Spleen (tissue), 11 donors: ENCODE measurements at regions not wholly inside any gene's neighbourhood (a gene's known extent, or its start where the extent isn't known, plus 50 kb on each side); places are given as distances from the start of the nearest gene placed in this dataset.

Experiments
- DNase-seq: peaks from one replicate; pipeline ENCODE4 v3.0.0-alpha.2; 2020
- H3K27ac ChIP-seq, 8 donors: fragments of 200-600 bp; sonication (generic) in 7 of 8; 1 replicate in 4 of 8; 2 replicates in 4 of 8; pipeline versions ENCODE4 v1.5.0 to v1.8.0; 2016 to 2021; ENCODE audit warnings: inconsistent platforms in 4 of 8, mild to moderate bottlenecking in 4 of 8, moderate library complexity in 1 of 8
- H3K27me3 ChIP-seq, 7 donors: fragments of 200-600 bp; sonication (generic) in 6 of 7; replicated peaks in 1 of 7; 1 replicate in 4 of 7; 2 replicates in 3 of 7; pipeline versions ENCODE4 v1.5.0 to v1.8.0; 2016 to 2021; ENCODE audit warnings: inconsistent platforms in 3 of 7, mild to moderate bottlenecking in 1 of 7
- H3K36me3 ChIP-seq, 6 donors: fragments of 200-600 bp; sonication (generic) in 5 of 6; 1 replicate in 4 of 6; 2 replicates in 2 of 6; pipeline versions ENCODE4 v1.5.0 to v1.8.0; 2016 to 2021; ENCODE audit warnings: inconsistent platforms in 2 of 6
- H3K4me1 ChIP-seq, 6 donors: fragments of 200-600 bp; sonication (generic) in 5 of 6; 1 replicate in 3 of 6; 2 replicates in 3 of 6; pipeline versions ENCODE4 v1.5.0 to v1.8.0; 2016 to 2021; ENCODE audit warnings: inconsistent platforms in 3 of 6
- H3K4me3 ChIP-seq, 8 donors: fragments of 200-600 bp; sonication (generic) in 7 of 8; 1 replicate in 4 of 8; 2 replicates in 4 of 8; pipeline versions ENCODE4 v1.5.0 to v1.8.0; 2016 to 2021; ENCODE audit warnings: inconsistent platforms in 4 of 8, mild to moderate bottlenecking in 4 of 8, moderate library complexity in 2 of 8
- H3K9me3 ChIP-seq, 8 donors: fragments of 200-600 bp; sonication (generic) in 7 of 8; 1 replicate in 4 of 8; 2 replicates in 4 of 8; pipeline versions ENCODE4 v1.5.0 to v1.8.0; 2016 to 2021; ENCODE audit warnings: inconsistent platforms in 4 of 8
- CTCF ChIP-seq, 11 experiments: fragments of 200-600 bp in 7 of 11; fragments of 450-650 bp in 4 of 11; sonication (generic) in 4 of 11; IDR thresholded peaks in 8 of 11; conservative IDR thresholded peaks in 3 of 11; 1 replicate in 7 of 11; 2 replicates in 4 of 11; pipeline versions ENCODE4 v1.4.0 to v1.8.0; 2016 to 2021; ENCODE audit warnings: antibody characterized with exemption in 11 of 11, inconsistent platforms in 4 of 11, mild to moderate bottlenecking in 1 of 11
- POLR2A ChIP-seq, 3 donors: fragments of 450-650 bp; IDR thresholded peaks; one replicate each; pipeline ENCODE4 v1.5.1; 2017; ENCODE audit warnings: antibody characterized with exemption in 3 of 3, mild to moderate bottlenecking in 1 of 3
- POLR2AphosphoS5 ChIP-seq, 3 donors: sonication (generic); formaldehyde crosslinking; IDR thresholded peaks; one replicate each; pipeline ENCODE4 v1.5.1; 2017; ENCODE audit warnings: antibody characterized with exemption in 3 of 3
- WGBS, 5 donors: extraction: QIAGEN DNeasy Blood & Tissue Kit in 3 of 5; methylation state at CpG; one replicate each; pipeline versions ENCODE4 v1.1.5 to v1.1.7; 2013 to 2018; 5-methylcytosine and 5-hydroxymethylcytosine counted together
- intact Hi-C: fragments of 100-400 bp; cut with DNase I; formaldehyde crosslinking; loops from one replicate; pipeline ENCODE4 v1.15.0; 2023; ENCODE audit warnings: low total_unique reads
- donor health status: healthy with polysubstance abuse.
- donor health status: DM: no; HTN: no; CAD: no; lungs with moderate emphysema.
- donor health status: DM: no; HTN: no; CAD: no.
- donor health status: Bipolar disorder and iron deficiency.
- donor health status: healthy.
- donor health status: DM: no; HTN: no; CAD: no.
- donor health status: DM: yes; HTN: yes; CAD: no.

GRCh38 chr20:22385602-22386305, 198.6 kb downstream of the FOXA2 start:
- TF ChIP-seq POLR2AphosphoS5 (IDR thresholded peaks at IDR 0.05) (no peak), CTCF (IDR thresholded peaks at IDR 0.05 in 8 of 11, conservative IDR thresholded peaks at IDR 0.05 in 3 of 11) (no peak), POLR2A (IDR thresholded peaks at IDR 0.05) (no peak)
- WGBS, 5 donors: 55 to 71% (median 64%) methylated on average over 7 of the region's 7 CpGs
- Histone ChIP-seq H3K36me3 (no peaks in the 10 kb centered on the region), H3K4me3 (no peak overlapping the region), H3K27ac (no peak overlapping the region), H3K4me1 (no peaks in the 10 kb centered on the region), H3K9me3 (no peaks in the 10 kb centered on the region), H3K27me3 (peaks cover 0 to 7% (median 0%) of the 10 kb centered on the region in 7 donors)
- intact Hi-C loops: no loop called here
- no peak for DNase-seq

- Histone ChIP-seq H3K27me3 (peaks cover 0 to 7% (median 0%) of the 10 kb centered on the region in 7 donors), H3K4me3 (no peak overlapping the region), H3K4me1 (no peaks in the 10 kb centered on the region), H3K27ac (no peak overlapping the region), H3K36me3 (no peaks in the 10 kb centered on the region), H3K9me3 (no peaks in the 10 kb centered on the region)
- 83 to 100% (median 90%) methylated on average over 3 of the region's 3 CpGs for WGBS, 5 donors
- no peak for DNase-seq
- TF ChIP-seq POLR2A (IDR thresholded peaks at IDR 0.05): no peak
- TF ChIP-seq POLR2AphosphoS5 (IDR thresholded peaks at IDR 0.05): no peak
- no peak for TF ChIP-seq CTCF (IDR thresholded peaks at IDR 0.05 in 8 of 11, conservative IDR thresholded peaks at IDR 0.05 in 3 of 11)
- intact Hi-C loops: no loop called here
Observed at GRCh38 chr20:22384978-22385377, 199.4 kb downstream of the FOXA2 start.

GRCh38 chr20:22383156-22383555, 201.2 kb downstream of the FOXA2 start:
- Histone ChIP-seq H3K4me1 (no peaks in the 10 kb centered on the region), H3K4me3 (no peak overlapping the region), H3K36me3 (no peaks in the 10 kb centered on the region), H3K9me3 (no peaks in the 10 kb centered on the region), H3K27me3 (peaks cover 0 to 7% (median 0%) of the 10 kb centered on the region in 7 donors), H3K27ac (no peak overlapping the region)
- intact Hi-C loops: no loop called here
- no peak for TF ChIP-seq CTCF (IDR thresholded peaks at IDR 0.05 in 8 of 11, conservative IDR thresholded peaks at IDR 0.05 in 3 of 11)
- no peak for TF ChIP-seq POLR2A (IDR thresholded peaks at IDR 0.05)
- no peak for TF ChIP-seq POLR2AphosphoS5 (IDR thresholded peaks at IDR 0.05)
- DNase-seq: no peak
- 81 to 91% (median 88%) methylated on average over 4 of the region's 4 CpGs for WGBS, 5 donors

GRCh38 chr20:22382742-22383141, 201.6 kb downstream of the FOXA2 start:
- TF ChIP-seq POLR2A (IDR thresholded peaks at IDR 0.05) (no peak), CTCF (IDR thresholded peaks at IDR 0.05 in 8 of 11, conservative IDR thresholded peaks at IDR 0.05 in 3 of 11) (no peak), POLR2AphosphoS5 (IDR thresholded peaks at IDR 0.05) (no peak)
- Histone ChIP-seq H3K4me3 (no peak overlapping the region), H3K9me3 (no peaks in the 10 kb centered on the region), H3K4me1 (no peaks in the 10 kb centered on the region), H3K36me3 (no peaks in the 10 kb centered on the region), H3K27me3 (peaks cover 0 to 7% (median 0%) of the 10 kb centered on the region in 7 donors), H3K27ac (no peak overlapping the region)
- WGBS, 5 donors: 53 to 62% (median 55%) methylated on average over 6 of the region's 6 CpGs
- DNase-seq: no peak
- intact Hi-C loops: no loop called here
